ENCODE measurements at regions not wholly inside any gene's neighbourhood (a gene's known extent, or its start where the extent isn't known, plus 50 kb on each side); places are given as distances from the start of the nearest gene placed in this dataset.

- TF ChIP-seq SCRT2 (tag by site-specific recombination; IDR thresholded peaks at IDR 0.05) (no peak), PBX3 (CRISPR knock-in tag; IDR thresholded peaks at IDR 0.05) (no peak), SP7 (tag by site-specific recombination; IDR thresholded peaks at IDR 0.05) (no peak), GFI1B (tag by site-specific recombination; IDR thresholded peaks at IDR 0.05) (no peak), RBAK (tag by site-specific recombination; IDR thresholded peaks at IDR 0.05) (no peak), ZNF24 (tag by site-specific recombination; IDR thresholded peaks at IDR 0.05) (no peak), YY2 (tag by site-specific recombination; IDR thresholded peaks at IDR 0.05) (no peak), CTCF (tag by site-specific recombination; IDR thresholded peaks at IDR 0.05) (no peak), ZNF558 (tag by site-specific recombination; IDR thresholded peaks at IDR 0.05) (no peak), ZNF274 (IDR thresholded peaks at IDR 0.05; ENCODE audit: low read length) (no peak), ZNF274 (tag by site-specific recombination; IDR thresholded peaks at IDR 0.05; ENCODE audit: borderline replicate concordance) (no peak), ZNF362 (tag by site-specific recombination; IDR thresholded peaks at IDR 0.05) (no peak), BCL11A (tag by site-specific recombination; IDR thresholded peaks at IDR 0.05; ENCODE audit: low read depth) (no peak), ZNF658 (tag by site-specific recombination; IDR thresholded peaks at IDR 0.05) (no peak), ZNF292 (tag by site-specific recombination; IDR thresholded peaks at IDR 0.05; ENCODE audit: borderline replicate concordance, low read depth) (no peak)
These were observed 1279.1 kb upstream of the FLRT2 start for GRCh38 chr14:84250893-84251292.
